ENCODE measurements at regions not wholly inside any gene's neighbourhood (a gene's known extent, or its start where the extent isn't known, plus 50 kb on each side); places are given as distances from the start of the nearest gene placed in this dataset.

DNA sequence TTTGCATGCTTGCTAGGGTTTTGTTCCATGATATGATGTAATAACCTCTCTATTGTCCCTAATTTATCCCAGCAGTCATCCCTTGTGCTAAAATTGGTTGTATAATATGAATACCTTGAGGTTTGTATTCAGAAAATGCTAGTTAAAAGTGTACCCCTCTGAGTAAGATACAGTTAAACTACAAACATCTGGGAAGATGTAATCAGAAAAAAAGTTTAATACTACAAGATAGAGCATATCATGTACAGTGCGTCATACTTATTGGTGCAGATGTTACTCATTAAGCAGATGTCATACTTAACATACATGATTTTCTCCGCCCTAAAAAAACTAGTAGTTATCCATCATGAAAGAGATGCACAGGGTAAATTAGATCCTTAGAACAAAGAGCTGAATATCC, 336.1 kb upstream of the KCND2 start:
- TF ChIP-seq, protein P1, sequence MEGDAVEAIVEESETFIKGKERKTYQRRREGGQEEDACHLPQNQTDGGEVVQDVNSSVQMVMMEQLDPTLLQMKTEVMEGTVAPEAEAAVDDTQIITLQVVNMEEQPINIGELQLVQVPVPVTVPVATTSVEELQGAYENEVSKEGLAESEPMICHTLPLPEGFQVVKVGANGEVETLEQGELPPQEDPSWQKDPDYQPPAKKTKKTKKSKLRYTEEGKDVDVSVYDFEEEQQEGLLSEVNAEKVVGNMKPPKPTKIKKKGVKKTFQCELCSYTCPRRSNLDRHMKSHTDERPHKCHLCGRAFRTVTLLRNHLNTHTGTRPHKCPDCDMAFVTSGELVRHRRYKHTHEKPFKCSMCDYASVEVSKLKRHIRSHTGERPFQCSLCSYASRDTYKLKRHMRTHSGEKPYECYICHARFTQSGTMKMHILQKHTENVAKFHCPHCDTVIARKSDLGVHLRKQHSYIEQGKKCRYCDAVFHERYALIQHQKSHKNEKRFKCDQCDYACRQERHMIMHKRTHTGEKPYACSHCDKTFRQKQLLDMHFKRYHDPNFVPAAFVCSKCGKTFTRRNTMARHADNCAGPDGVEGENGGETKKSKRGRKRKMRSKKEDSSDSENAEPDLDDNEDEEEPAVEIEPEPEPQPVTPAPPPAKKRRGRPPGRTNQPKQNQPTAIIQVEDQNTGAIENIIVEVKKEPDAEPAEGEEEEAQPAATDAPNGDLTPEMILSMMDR (IDR thresholded peaks at IDR 0.05) = no peak
- TF ChIP-seq POLR2A (IDR thresholded peaks at IDR 0.05) = no peak
- no peak for TF ChIP-seq POLR2AphosphoS5 (IDR thresholded peaks at IDR 0.05; ENCODE audit: insufficient read depth in 1 of 2, low read depth in 1 of 2)

Measured in vagina (tissue), 2 donors.